ENCODE measurements at regions not wholly inside any gene's neighbourhood (a gene's known extent, or its start where the extent isn't known, plus 50 kb on each side); places are given as distances from the start of the nearest gene placed in this dataset.

DNA sequence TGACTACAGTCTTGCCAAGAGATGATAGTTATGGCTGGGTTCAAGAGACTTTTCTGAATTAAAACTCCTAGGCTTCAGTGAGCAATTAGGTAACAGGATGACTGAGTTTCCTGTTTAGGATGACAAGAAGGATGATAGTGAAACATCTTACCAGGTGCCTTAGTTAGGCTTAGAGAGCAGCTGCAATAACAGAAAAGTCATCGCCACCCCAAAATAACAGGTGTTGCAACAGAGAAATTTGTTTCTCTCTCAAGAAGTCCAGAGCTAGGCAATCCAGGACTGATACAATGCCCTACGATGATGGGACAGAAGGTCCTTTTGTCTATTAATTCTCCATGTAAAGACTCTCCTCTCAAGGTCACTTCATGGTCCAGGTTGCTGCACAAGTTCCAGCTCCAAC is 361.8 kb downstream of the CAAP1 start:
- ChIA-PET CTCF (no interaction called here), POLR2A (no interaction called here)
- DNase-seq (ENCODE audit: low spot score) (no peak), ATAC-seq (no peak)
- H3K27ac Mint-ChIP-seq: no peak overlapping the region
- H3K9me3 Mint-ChIP-seq: no peaks in the 10 kb centered on the region
- no peaks in the 10 kb centered on the region for H3K27me3 Mint-ChIP-seq (ENCODE audit: low read depth)
- H3K36me3 Mint-ChIP-seq: no peaks in the 10 kb centered on the region
- TF ChIP-seq ZNF423 (CRISPR knock-in tag; IDR thresholded peaks at IDR 0.05) (no peak), CREM (CRISPR knock-in tag; IDR thresholded peaks at IDR 0.05) (no peak), IRF2 (CRISPR knock-in tag; IDR thresholded peaks at IDR 0.05; ENCODE audit: borderline replicate concordance, low read depth) (no peak), MYBL2 (CRISPR knock-in tag; IDR thresholded peaks at IDR 0.05) (no peak), ZNF396 (CRISPR knock-in tag; IDR thresholded peaks at IDR 0.05; ENCODE audit: borderline replicate concordance) (no peak), NR3C1 (CRISPR knock-in tag; conservative IDR thresholded peaks at IDR 0.05; ENCODE audit: low read depth) (no peak), ETV6 (CRISPR knock-in tag; IDR thresholded peaks at IDR 0.05) (no peak)
- TF ChIP-seq, protein P1, sequence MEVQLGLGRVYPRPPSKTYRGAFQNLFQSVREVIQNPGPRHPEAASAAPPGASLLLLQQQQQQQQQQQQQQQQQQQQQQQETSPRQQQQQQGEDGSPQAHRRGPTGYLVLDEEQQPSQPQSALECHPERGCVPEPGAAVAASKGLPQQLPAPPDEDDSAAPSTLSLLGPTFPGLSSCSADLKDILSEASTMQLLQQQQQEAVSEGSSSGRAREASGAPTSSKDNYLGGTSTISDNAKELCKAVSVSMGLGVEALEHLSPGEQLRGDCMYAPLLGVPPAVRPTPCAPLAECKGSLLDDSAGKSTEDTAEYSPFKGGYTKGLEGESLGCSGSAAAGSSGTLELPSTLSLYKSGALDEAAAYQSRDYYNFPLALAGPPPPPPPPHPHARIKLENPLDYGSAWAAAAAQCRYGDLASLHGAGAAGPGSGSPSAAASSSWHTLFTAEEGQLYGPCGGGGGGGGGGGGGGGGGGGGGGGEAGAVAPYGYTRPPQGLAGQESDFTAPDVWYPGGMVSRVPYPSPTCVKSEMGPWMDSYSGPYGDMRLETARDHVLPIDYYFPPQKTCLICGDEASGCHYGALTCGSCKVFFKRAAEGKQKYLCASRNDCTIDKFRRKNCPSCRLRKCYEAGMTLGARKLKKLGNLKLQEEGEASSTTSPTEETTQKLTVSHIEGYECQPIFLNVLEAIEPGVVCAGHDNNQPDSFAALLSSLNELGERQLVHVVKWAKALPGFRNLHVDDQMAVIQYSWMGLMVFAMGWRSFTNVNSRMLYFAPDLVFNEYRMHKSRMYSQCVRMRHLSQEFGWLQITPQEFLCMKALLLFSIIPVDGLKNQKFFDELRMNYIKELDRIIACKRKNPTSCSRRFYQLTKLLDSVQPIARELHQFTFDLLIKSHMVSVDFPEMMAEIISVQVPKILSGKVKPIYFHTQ (CRISPR knock-in tag; IDR thresholded peaks at IDR 0.05): no peak
- TF ChIP-seq, protein P2, sequence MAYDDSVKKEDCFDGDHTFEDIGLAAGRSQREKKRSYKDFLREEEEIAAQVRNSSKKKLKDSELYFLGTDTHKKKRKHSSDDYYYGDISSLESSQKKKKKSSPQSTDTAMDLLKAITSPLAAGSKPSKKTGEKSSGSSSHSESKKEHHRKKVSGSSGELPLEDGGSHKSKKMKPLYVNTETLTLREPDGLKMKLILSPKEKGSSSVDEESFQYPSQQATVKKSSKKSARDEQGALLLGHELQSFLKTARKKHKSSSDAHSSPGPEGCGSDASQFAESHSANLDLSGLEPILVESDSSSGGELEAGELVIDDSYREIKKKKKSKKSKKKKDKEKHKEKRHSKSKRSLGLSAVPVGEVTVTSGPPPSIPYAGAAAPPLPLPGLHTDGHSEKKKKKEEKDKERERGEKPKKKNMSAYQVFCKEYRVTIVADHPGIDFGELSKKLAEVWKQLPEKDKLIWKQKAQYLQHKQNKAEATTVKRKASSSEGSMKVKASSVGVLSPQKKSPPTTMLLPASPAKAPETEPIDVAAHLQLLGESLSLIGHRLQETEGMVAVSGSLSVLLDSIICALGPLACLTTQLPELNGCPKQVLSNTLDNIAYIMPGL (CRISPR knock-in tag; IDR thresholded peaks at IDR 0.05): no peak
- TF ChIP-seq, protein P3, sequence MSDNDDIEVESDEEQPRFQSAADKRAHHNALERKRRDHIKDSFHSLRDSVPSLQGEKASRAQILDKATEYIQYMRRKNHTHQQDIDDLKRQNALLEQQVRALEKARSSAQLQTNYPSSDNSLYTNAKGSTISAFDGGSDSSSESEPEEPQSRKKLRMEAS (CRISPR knock-in tag; IDR thresholded peaks at IDR 0.05): no peak
- TF ChIP-seq, protein P4, sequence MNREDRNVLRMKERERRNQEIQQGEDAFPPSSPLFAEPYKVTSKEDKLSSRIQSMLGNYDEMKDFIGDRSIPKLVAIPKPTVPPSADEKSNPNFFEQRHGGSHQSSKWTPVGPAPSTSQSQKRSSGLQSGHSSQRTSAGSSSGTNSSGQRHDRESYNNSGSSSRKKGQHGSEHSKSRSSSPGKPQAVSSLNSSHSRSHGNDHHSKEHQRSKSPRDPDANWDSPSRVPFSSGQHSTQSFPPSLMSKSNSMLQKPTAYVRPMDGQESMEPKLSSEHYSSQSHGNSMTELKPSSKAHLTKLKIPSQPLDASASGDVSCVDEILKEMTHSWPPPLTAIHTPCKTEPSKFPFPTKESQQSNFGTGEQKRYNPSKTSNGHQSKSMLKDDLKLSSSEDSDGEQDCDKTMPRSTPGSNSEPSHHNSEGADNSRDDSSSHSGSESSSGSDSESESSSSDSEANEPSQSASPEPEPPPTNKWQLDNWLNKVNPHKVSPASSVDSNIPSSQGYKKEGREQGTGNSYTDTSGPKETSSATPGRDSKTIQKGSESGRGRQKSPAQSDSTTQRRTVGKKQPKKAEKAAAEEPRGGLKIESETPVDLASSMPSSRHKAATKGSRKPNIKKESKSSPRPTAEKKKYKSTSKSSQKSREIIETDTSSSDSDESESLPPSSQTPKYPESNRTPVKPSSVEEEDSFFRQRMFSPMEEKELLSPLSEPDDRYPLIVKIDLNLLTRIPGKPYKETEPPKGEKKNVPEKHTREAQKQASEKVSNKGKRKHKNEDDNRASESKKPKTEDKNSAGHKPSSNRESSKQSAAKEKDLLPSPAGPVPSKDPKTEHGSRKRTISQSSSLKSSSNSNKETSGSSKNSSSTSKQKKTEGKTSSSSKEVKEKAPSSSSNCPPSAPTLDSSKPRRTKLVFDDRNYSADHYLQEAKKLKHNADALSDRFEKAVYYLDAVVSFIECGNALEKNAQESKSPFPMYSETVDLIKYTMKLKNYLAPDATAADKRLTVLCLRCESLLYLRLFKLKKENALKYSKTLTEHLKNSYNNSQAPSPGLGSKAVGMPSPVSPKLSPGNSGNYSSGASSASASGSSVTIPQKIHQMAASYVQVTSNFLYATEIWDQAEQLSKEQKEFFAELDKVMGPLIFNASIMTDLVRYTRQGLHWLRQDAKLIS (CRISPR knock-in tag; IDR thresholded peaks at IDR 0.05; ENCODE audit: borderline replicate concordance): no peak
- TF ChIP-seq, protein P5, sequence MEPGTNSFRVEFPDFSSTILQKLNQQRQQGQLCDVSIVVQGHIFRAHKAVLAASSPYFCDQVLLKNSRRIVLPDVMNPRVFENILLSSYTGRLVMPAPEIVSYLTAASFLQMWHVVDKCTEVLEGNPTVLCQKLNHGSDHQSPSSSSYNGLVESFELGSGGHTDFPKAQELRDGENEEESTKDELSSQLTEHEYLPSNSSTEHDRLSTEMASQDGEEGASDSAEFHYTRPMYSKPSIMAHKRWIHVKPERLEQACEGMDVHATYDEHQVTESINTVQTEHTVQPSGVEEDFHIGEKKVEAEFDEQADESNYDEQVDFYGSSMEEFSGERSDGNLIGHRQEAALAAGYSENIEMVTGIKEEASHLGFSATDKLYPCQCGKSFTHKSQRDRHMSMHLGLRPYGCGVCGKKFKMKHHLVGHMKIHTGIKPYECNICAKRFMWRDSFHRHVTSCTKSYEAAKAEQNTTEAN (CRISPR knock-in tag; IDR thresholded peaks at IDR 0.05): no peak
- TF ChIP-seq, protein P6, sequence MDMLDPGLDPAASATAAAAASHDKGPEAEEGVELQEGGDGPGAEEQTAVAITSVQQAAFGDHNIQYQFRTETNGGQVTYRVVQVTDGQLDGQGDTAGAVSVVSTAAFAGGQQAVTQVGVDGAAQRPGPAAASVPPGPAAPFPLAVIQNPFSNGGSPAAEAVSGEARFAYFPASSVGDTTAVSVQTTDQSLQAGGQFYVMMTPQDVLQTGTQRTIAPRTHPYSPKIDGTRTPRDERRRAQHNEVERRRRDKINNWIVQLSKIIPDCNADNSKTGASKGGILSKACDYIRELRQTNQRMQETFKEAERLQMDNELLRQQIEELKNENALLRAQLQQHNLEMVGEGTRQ (CRISPR knock-in tag; IDR thresholded peaks at IDR 0.05): no peak
- TF ChIP-seq, protein P7, sequence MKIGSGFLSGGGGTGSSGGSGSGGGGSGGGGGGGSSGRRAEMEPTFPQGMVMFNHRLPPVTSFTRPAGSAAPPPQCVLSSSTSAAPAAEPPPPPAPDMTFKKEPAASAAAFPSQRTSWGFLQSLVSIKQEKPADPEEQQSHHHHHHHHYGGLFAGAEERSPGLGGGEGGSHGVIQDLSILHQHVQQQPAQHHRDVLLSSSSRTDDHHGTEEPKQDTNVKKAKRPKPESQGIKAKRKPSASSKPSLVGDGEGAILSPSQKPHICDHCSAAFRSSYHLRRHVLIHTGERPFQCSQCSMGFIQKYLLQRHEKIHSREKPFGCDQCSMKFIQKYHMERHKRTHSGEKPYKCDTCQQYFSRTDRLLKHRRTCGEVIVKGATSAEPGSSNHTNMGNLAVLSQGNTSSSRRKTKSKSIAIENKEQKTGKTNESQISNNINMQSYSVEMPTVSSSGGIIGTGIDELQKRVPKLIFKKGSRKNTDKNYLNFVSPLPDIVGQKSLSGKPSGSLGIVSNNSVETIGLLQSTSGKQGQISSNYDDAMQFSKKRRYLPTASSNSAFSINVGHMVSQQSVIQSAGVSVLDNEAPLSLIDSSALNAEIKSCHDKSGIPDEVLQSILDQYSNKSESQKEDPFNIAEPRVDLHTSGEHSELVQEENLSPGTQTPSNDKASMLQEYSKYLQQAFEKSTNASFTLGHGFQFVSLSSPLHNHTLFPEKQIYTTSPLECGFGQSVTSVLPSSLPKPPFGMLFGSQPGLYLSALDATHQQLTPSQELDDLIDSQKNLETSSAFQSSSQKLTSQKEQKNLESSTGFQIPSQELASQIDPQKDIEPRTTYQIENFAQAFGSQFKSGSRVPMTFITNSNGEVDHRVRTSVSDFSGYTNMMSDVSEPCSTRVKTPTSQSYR (CRISPR knock-in tag; IDR thresholded peaks at IDR 0.05): no peak
- TF ChIP-seq, protein P8, sequence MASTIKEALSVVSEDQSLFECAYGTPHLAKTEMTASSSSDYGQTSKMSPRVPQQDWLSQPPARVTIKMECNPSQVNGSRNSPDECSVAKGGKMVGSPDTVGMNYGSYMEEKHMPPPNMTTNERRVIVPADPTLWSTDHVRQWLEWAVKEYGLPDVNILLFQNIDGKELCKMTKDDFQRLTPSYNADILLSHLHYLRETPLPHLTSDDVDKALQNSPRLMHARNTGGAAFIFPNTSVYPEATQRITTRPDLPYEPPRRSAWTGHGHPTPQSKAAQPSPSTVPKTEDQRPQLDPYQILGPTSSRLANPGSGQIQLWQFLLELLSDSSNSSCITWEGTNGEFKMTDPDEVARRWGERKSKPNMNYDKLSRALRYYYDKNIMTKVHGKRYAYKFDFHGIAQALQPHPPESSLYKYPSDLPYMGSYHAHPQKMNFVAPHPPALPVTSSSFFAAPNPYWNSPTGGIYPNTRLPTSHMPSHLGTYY (CRISPR knock-in tag; IDR thresholded peaks at IDR 0.05): no peak
- TF ChIP-seq, protein P9, sequence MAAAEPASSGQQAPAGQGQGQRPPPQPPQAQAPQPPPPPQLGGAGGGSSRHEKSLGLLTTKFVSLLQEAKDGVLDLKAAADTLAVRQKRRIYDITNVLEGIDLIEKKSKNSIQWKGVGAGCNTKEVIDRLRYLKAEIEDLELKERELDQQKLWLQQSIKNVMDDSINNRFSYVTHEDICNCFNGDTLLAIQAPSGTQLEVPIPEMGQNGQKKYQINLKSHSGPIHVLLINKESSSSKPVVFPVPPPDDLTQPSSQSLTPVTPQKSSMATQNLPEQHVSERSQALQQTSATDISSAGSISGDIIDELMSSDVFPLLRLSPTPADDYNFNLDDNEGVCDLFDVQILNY (CRISPR knock-in tag; IDR thresholded peaks at IDR 0.05): no peak
- no peaks in the 10 kb centered on the region for H3K4me1 Mint-ChIP-seq
- no peak overlapping the region for H3K4me3 Mint-ChIP-seq
